ENCODE measurements at regions not wholly inside any gene's neighbourhood (a gene's known extent, or its start where the extent isn't known, plus 50 kb on each side); places are given as distances from the start of the nearest gene placed in this dataset.
"Not testable (repeated sequence)": the region's sequence is repeated elsewhere in the genome, so short reads cannot be mapped to it uniquely, and the experiment has no call there.

- H3K4me3 ChIP-seq (ENCODE audit: low read depth, low read length) = no peak overlapping the region
- no peak for DNase-seq (ENCODE audit: low read depth)
- no peak for TF ChIP-seq CTCF (conservative IDR thresholded peaks at IDR 0.05; ENCODE audit: low read depth, low read length)
Measured at GRCh38 chr15:61344293-61344692, 115.2 kb upstream of the RORA start.

GRCh38 chr15:61342390-61342789 is 113.3 kb upstream of the RORA start:
- H3K4me3 ChIP-seq (ENCODE audit: low read depth, low read length) = no peak overlapping the region
- TF ChIP-seq CTCF (conservative IDR thresholded peaks at IDR 0.05; ENCODE audit: low read depth, low read length) = no peak
- no peak for DNase-seq (ENCODE audit: low read depth)

GRCh38 chr15:61339516-61339915 is 110.4 kb upstream of the RORA start:
- H3K4me3 ChIP-seq (ENCODE audit: low read depth, low read length) = no peak overlapping the region
- TF ChIP-seq CTCF (conservative IDR thresholded peaks at IDR 0.05; ENCODE audit: low read depth, low read length) = no peak
- no peak for DNase-seq (ENCODE audit: low read depth)

- no peak overlapping the region for H3K4me3 ChIP-seq (ENCODE audit: low read depth, low read length)
- TF ChIP-seq CTCF (conservative IDR thresholded peaks at IDR 0.05; ENCODE audit: low read depth, low read length) = no peak
- no peak for DNase-seq (ENCODE audit: low read depth)
Measured at GRCh38 chr15:61337541-61337940, 108.4 kb upstream of the RORA start.

GRCh38 chr15:61336026-61336638 is 107.0 kb upstream of the RORA start:
- no peak for TF ChIP-seq CTCF (conservative IDR thresholded peaks at IDR 0.05; ENCODE audit: low read depth, low read length)
- no peak overlapping the region for H3K4me3 ChIP-seq (ENCODE audit: low read depth, low read length)

GRCh38 chr15:61334714-61335113 is 105.6 kb upstream of the RORA start:
- not testable (repeated sequence) for DNase-seq (ENCODE audit: low read depth); H3K4me3 ChIP-seq (ENCODE audit: low read depth, low read length)

More at GRCh38 chr15:61336026-61336638, 107.0 kb upstream of the RORA start:
- DNase-seq (ENCODE audit: low read depth) = no peak

GRCh38 chr15:61331019-61331418 is 101.9 kb upstream of the RORA start:
- no peak for DNase-seq (ENCODE audit: low read depth)

More at GRCh38 chr15:61331019-61331418, 101.9 kb upstream of the RORA start:
- H3K4me3 ChIP-seq (ENCODE audit: low read depth, low read length) = no peak overlapping the region
- TF ChIP-seq CTCF (conservative IDR thresholded peaks at IDR 0.05; ENCODE audit: low read depth, low read length) = no peak

Measured in choroid plexus epithelial cell (primary cell).